ENCODE measurements at regions not wholly inside any gene's neighbourhood (a gene's known extent, or its start where the extent isn't known, plus 50 kb on each side); places are given as distances from the start of the nearest gene placed in this dataset.

GRCh38 chr2:146317959-146318358 is 1526.9 kb upstream of the ACVR2A start:
- no peaks in the 10 kb centered on the region for H3K27me3 Mint-ChIP-seq (ENCODE audit: insufficient read depth, unreplicated experiment)
- ChIA-PET POLR2A (no interaction called here), CTCF (no interaction called here)
- peak; percentile 60 for DNase-seq (ENCODE audit: unreplicated experiment)
- no peaks in the 10 kb centered on the region for H3K9me3 Mint-ChIP-seq (ENCODE audit: unreplicated experiment)
- no TSS peak for BruUV-seq (replicated peaks)
- H3K27ac Mint-ChIP-seq (ENCODE audit: low read depth, unreplicated experiment): peak overlapping the region; percentile 89
- intact Hi-C loops (cut with micrococcal nuclease): loop anchor here (5.0 kb wide), 1 partner anchor 836 kb away; no protein-coding TSS in a partner anchor
- no peaks in the 10 kb centered on the region for H3K36me3 Mint-ChIP-seq (ENCODE audit: insufficient read depth, unreplicated experiment)
- TF ChIP-seq CTCF (IDR thresholded peaks at IDR 0.05; ENCODE audit: unreplicated experiment): no peak
- no peak overlapping the region for H3K4me3 Mint-ChIP-seq (ENCODE audit: unreplicated experiment)
- H3K4me1 Mint-ChIP-seq (ENCODE audit: insufficient read depth, unreplicated experiment): peaks cover 11% of the 10 kb centered on the region

- Mint-ChIP-seq H3K9me3 (ENCODE audit: unreplicated experiment) (no peaks in the 10 kb centered on the region), H3K4me3 (ENCODE audit: unreplicated experiment) (no peak overlapping the region), H3K4me1 (ENCODE audit: insufficient read depth, unreplicated experiment) (peaks cover 5% of the 10 kb centered on the region), H3K36me3 (ENCODE audit: insufficient read depth, unreplicated experiment) (no peaks in the 10 kb centered on the region), H3K27ac (ENCODE audit: low read depth, unreplicated experiment) (peak overlapping the region; percentile 22), H3K27me3 (ENCODE audit: insufficient read depth, unreplicated experiment) (no peaks in the 10 kb centered on the region)
- intact Hi-C loops (cut with micrococcal nuclease): loop anchor here (5.0 kb wide), 4 partner anchors 209 to 561 kb away; no protein-coding TSS in a partner anchor
- ChIA-PET CTCF (interaction anchor here (0.6 to 1.0 kb wide), 4 partner anchors 14 to 1476 kb away, joined by 3 read pairs; no protein-coding TSS in a partner anchor), POLR2A (interaction anchor here (0.6 kb wide), 1 partner anchor 1982 kb away, joined by 3 read pairs; no protein-coding TSS in a partner anchor)
- peak; percentile 26 for DNase-seq (ENCODE audit: unreplicated experiment)
- BruUV-seq (replicated peaks): no TSS peak
- TF ChIP-seq CTCF (IDR thresholded peaks at IDR 0.05; ENCODE audit: unreplicated experiment): peak; percentile 27
Measured at GRCh38 chr2:146312899-146313298, 1531.9 kb upstream of the ACVR2A start.

- BruUV-seq (replicated peaks): no TSS peak
- TF ChIP-seq CTCF (IDR thresholded peaks at IDR 0.05; ENCODE audit: unreplicated experiment): no peak
- Mint-ChIP-seq H3K27ac (ENCODE audit: low read depth, unreplicated experiment) (no peak overlapping the region), H3K4me3 (ENCODE audit: unreplicated experiment) (no peak overlapping the region), H3K36me3 (ENCODE audit: insufficient read depth, unreplicated experiment) (no peaks in the 10 kb centered on the region), H3K27me3 (ENCODE audit: insufficient read depth, unreplicated experiment) (no peaks in the 10 kb centered on the region), H3K4me1 (ENCODE audit: insufficient read depth, unreplicated experiment) (no peaks in the 10 kb centered on the region), H3K9me3 (ENCODE audit: unreplicated experiment) (peaks cover 7% of the 10 kb centered on the region)
- DNase-seq (ENCODE audit: unreplicated experiment): no peak
- ChIA-PET POLR2A (no interaction called here), CTCF (no interaction called here)
- intact Hi-C loops (cut with micrococcal nuclease): no loop called here
Measured at GRCh38 chr2:146305164-146305563, 1539.7 kb upstream of the ACVR2A start.

- ChIA-PET POLR2A (interaction anchor here (0.7 to 1.6 kb wide), 2 partner anchors 9 to 170 kb away, joined by 3 to 5 read pairs; no protein-coding TSS in a partner anchor), CTCF (no interaction called here)
- Mint-ChIP-seq H3K27ac (ENCODE audit: low read depth, unreplicated experiment) (no peak overlapping the region), H3K4me1 (ENCODE audit: insufficient read depth, unreplicated experiment) (no peaks in the 10 kb centered on the region), H3K36me3 (ENCODE audit: insufficient read depth, unreplicated experiment) (no peaks in the 10 kb centered on the region), H3K9me3 (ENCODE audit: unreplicated experiment) (peaks cover 16% of the 10 kb centered on the region), H3K4me3 (ENCODE audit: unreplicated experiment) (no peak overlapping the region), H3K27me3 (ENCODE audit: insufficient read depth, unreplicated experiment) (no peaks in the 10 kb centered on the region)
- no peak for DNase-seq (ENCODE audit: unreplicated experiment)
- no peak for TF ChIP-seq CTCF (IDR thresholded peaks at IDR 0.05; ENCODE audit: unreplicated experiment)
- intact Hi-C loops (cut with micrococcal nuclease): no loop called here
- BruUV-seq (replicated peaks): no TSS peak
Measured at GRCh38 chr2:146301287-146301686, 1543.5 kb upstream of the ACVR2A start.

Data from MCF 10A (cell line).